Upper lobe of left lung (tissue), 6 donors: ENCODE measurements at regions not wholly inside any gene's neighbourhood (a gene's known extent, or its start where the extent isn't known, plus 50 kb on each side); places are given as distances from the start of the nearest gene placed in this dataset.

Experiments used
- ATAC-seq, 2 donors: fragments of 200-7000 bp; cut with Tn5 transposase; one replicate each; pipeline ENCODE4 v1.9.1; 2022; ENCODE audit warnings: mild to moderate bottlenecking in 2 of 2, moderate library complexity in 2 of 2; ENCODE audit not compliant: low FRiP score in 2 of 2
- DNase-seq, 2 donors: peaks; one replicate each; pipeline ENCODE4 v3.0.0-alpha.2; 2019 to 2020
- H3K27ac ChIP-seq, 4 donors: fragments of 200-600 bp; sonication (generic); one replicate each; pipeline ENCODE4 v1.5.1; 2016 to 2019
- H3K27me3 ChIP-seq, 4 donors: fragments of 200-600 bp; sonication (generic); one replicate each; pipeline ENCODE4 v1.5.1; 2017 to 2019
- H3K36me3 ChIP-seq, 4 donors: fragments of 200-600 bp; sonication (generic); one replicate each; pipeline ENCODE4 v1.5.1; 2016 to 2019
- H3K4me1 ChIP-seq, 4 donors: fragments of 200-600 bp; sonication (generic); one replicate each; pipeline ENCODE4 v1.5.1; 2018 to 2019
- H3K4me3 ChIP-seq, 4 donors: fragments of 200-600 bp; sonication (generic); one replicate each; pipeline ENCODE4 v1.5.1; 2017 to 2019; ENCODE audit warnings: mild to moderate bottlenecking in 2 of 4, moderate library complexity in 1 of 4
- H3K9me3 ChIP-seq, 4 donors: fragments of 200-600 bp; sonication (generic); one replicate each; pipeline ENCODE4 v1.5.1; 2018 to 2019
- CTCF ChIP-seq, 6 experiments: fragments of 450-650 bp in 4 of 6; fragments of 200-600 bp in 2 of 6; sonication (generic) in 2 of 6; IDR thresholded peaks; one replicate each; pipeline ENCODE4 v1.5.1; 2016 to 2019; ENCODE audit warnings: antibody characterized with exemption in 6 of 6
- EP300 ChIP-seq, 4 donors: sonication (generic); formaldehyde crosslinking; IDR thresholded peaks; one replicate each; pipeline ENCODE4 v1.5.1; 2017; ENCODE audit warnings: antibody characterized with exemption in 4 of 4, control low read depth in 2 of 4
- POLR2A ChIP-seq, 4 donors: fragments of 450-650 bp; IDR thresholded peaks; one replicate each; pipeline ENCODE4 v1.5.1; 2016 to 2017; ENCODE audit warnings: antibody characterized with exemption in 4 of 4, mild to moderate bottlenecking in 2 of 4
- POLR2AphosphoS5 ChIP-seq, 2 donors: sonication (generic); formaldehyde crosslinking; IDR thresholded peaks; one replicate each; pipeline ENCODE4 v1.5.1; 2017; ENCODE audit warnings: antibody characterized with exemption in 2 of 2
- WGBS, 2 donors: methylation state at CpG; one replicate each; pipeline ENCODE4 v1.1.5; 2017 to 2018; 5-methylcytosine and 5-hydroxymethylcytosine counted together
- donor health status: DM: no; HTN: no; CAD: no; lungs with moderate emphysema.
- donor health status: DM: no; HTN: yes; CAD: no; lungs with severe emphysema.

GRCh38 chr6:87943191-87943590 lies 104.5 kb upstream of the SPACA1 start:
- Histone ChIP-seq H3K27me3 (no peaks in the 10 kb centered on the region), H3K4me3 (no peak overlapping the region), H3K27ac (no peak overlapping the region), H3K9me3 (no peaks in the 10 kb centered on the region), H3K4me1 (peaks cover 0 to 3% (median 0%) of the 10 kb centered on the region in 4 donors), H3K36me3 (no peaks in the 10 kb centered on the region)
- DNase-seq (no peak), ATAC-seq (no peak)
- 87 to 89% methylated on average over 3 of the region's 3 CpGs for WGBS, 2 donors
- TF ChIP-seq EP300 (IDR thresholded peaks at IDR 0.05) = no peak
- TF ChIP-seq POLR2AphosphoS5 (IDR thresholded peaks at IDR 0.05) = no peak
- TF ChIP-seq CTCF (IDR thresholded peaks at IDR 0.05) = no peak
- TF ChIP-seq POLR2A (IDR thresholded peaks at IDR 0.05) = no peak

- TF ChIP-seq CTCF (IDR thresholded peaks at IDR 0.05) (no peak), POLR2A (IDR thresholded peaks at IDR 0.05) (no peak), POLR2AphosphoS5 (IDR thresholded peaks at IDR 0.05) (no peak), EP300 (IDR thresholded peaks at IDR 0.05) (no peak)
- Histone ChIP-seq H3K4me1 (peaks cover 0 to 3% (median 0%) of the 10 kb centered on the region in 4 donors), H3K27ac (no peak overlapping the region), H3K9me3 (no peaks in the 10 kb centered on the region), H3K36me3 (no peaks in the 10 kb centered on the region), H3K27me3 (no peaks in the 10 kb centered on the region), H3K4me3 (no peak overlapping the region)
- 64 to 68% methylated on average over 2 of the region's 2 CpGs for whole genome bisulfite sequencing, 2 donors
- ATAC-seq (no peak), DNase-seq (no peak)
Measured at GRCh38 chr6:87941556-87942358, 105.9 kb upstream of the SPACA1 start.

- Histone ChIP-seq H3K27me3 (no peaks in the 10 kb centered on the region), H3K36me3 (no peaks in the 10 kb centered on the region), H3K4me3 (no peak overlapping the region), H3K4me1 (peaks cover 0 to 2% (median 0%) of the 10 kb centered on the region in 4 donors), H3K9me3 (no peaks in the 10 kb centered on the region), H3K27ac (no peak overlapping the region)
- no peak for ATAC-seq
- DNase-seq = no peak
- TF ChIP-seq CTCF (IDR thresholded peaks at IDR 0.05) = no peak
- no peak for TF ChIP-seq POLR2AphosphoS5 (IDR thresholded peaks at IDR 0.05)
- no peak for TF ChIP-seq POLR2A (IDR thresholded peaks at IDR 0.05)
- no peak for TF ChIP-seq EP300 (IDR thresholded peaks at IDR 0.05)
- WGBS, 2 donors = 91% methylated on average over 1 of the region's 1 CpG
Measured at GRCh38 chr6:87939776-87940175, 107.9 kb upstream of the SPACA1 start.

- ATAC-seq (no peak), DNase-seq (no peak)
- TF ChIP-seq CTCF (IDR thresholded peaks at IDR 0.05) = no peak
- no peak for TF ChIP-seq POLR2AphosphoS5 (IDR thresholded peaks at IDR 0.05)
- TF ChIP-seq POLR2A (IDR thresholded peaks at IDR 0.05) = no peak
- no peak for TF ChIP-seq EP300 (IDR thresholded peaks at IDR 0.05)
- WGBS, 2 donors = 95% methylated on average over 4 of the region's 4 CpGs
- Histone ChIP-seq H3K4me1 (no peaks in the 10 kb centered on the region), H3K9me3 (no peaks in the 10 kb centered on the region), H3K36me3 (no peaks in the 10 kb centered on the region), H3K27ac (no peak overlapping the region), H3K4me3 (no peak overlapping the region), H3K27me3 (no peaks in the 10 kb centered on the region)
Measured at GRCh38 chr6:87938287-87938686, 109.4 kb upstream of the SPACA1 start.

- WGBS, 2 donors = 82 to 84% methylated on average over 8 to 9 of the region's 9 CpGs
- no peak for ATAC-seq
Measured at GRCh38 chr6:87936065-87936464, 111.6 kb upstream of the SPACA1 start.

More at GRCh38 chr6:87936065-87936464, 111.6 kb upstream of the SPACA1 start:
- DNase-seq = no peak
- Histone ChIP-seq H3K4me3 (no peak overlapping the region), H3K9me3 (no peaks in the 10 kb centered on the region), H3K36me3 (no peaks in the 10 kb centered on the region), H3K27ac (no peak overlapping the region), H3K27me3 (no peaks in the 10 kb centered on the region), H3K4me1 (no peaks in the 10 kb centered on the region)
- TF ChIP-seq CTCF (IDR thresholded peaks at IDR 0.05) (no peak), POLR2A (IDR thresholded peaks at IDR 0.05) (no peak), EP300 (IDR thresholded peaks at IDR 0.05) (no peak), POLR2AphosphoS5 (IDR thresholded peaks at IDR 0.05) (no peak)
